ENCODE measurements at regions not wholly inside any gene's neighbourhood (a gene's known extent, or its start where the extent isn't known, plus 50 kb on each side); places are given as distances from the start of the nearest gene placed in this dataset.

GRCh38 chr12:47488888-47489287 lies 216.9 kb downstream of the RPAP3 start:
- H3K9ac ChIP-seq (ENCODE audit: low read depth in 1 of 2, low read length in 2 of 2), result no peak overlapping the region
- WGBS, result 71% methylated on average over 1 of the region's 1 CpG
- no peak overlapping the region for H3K4me3 ChIP-seq (ENCODE audit: low read depth in 1 of 3, low read length in 3 of 3)
- no peak for DNase-seq (ENCODE audit: low spot score)
- TF ChIP-seq, protein P1, sequence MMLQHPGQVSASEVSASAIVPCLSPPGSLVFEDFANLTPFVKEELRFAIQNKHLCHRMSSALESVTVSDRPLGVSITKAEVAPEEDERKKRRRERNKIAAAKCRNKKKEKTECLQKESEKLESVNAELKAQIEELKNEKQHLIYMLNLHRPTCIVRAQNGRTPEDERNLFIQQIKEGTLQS (IDR thresholded peaks at IDR 0.05), result no peak
- TF ChIP-seq YY1 (IDR thresholded peaks at IDR 0.05), result no peak
- TF ChIP-seq, protein P2, sequence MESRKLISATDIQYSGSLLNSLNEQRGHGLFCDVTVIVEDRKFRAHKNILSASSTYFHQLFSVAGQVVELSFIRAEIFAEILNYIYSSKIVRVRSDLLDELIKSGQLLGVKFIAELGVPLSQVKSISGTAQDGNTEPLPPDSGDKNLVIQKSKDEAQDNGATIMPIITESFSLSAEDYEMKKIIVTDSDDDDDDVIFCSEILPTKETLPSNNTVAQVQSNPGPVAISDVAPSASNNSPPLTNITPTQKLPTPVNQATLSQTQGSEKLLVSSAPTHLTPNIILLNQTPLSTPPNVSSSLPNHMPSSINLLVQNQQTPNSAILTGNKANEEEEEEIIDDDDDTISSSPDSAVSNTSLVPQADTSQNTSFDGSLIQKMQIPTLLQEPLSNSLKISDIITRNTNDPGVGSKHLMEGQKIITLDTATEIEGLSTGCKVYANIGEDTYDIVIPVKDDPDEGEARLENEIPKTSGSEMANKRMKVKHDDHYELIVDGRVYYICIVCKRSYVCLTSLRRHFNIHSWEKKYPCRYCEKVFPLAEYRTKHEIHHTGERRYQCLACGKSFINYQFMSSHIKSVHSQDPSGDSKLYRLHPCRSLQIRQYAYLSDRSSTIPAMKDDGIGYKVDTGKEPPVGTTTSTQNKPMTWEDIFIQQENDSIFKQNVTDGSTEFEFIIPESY (IDR thresholded peaks at IDR 0.05), result no peak
- TF ChIP-seq FOXA2 (IDR thresholded peaks at IDR 0.05), result no peak
- no peak for TF ChIP-seq TAF1 (conservative IDR thresholded peaks at IDR 0.05)
- no peak for TF ChIP-seq NR2F2 (IDR thresholded peaks at IDR 0.05)
- no peak for TF ChIP-seq REST (IDR thresholded peaks at IDR 0.05)
- no peak for TF ChIP-seq RAD21 (IDR thresholded peaks at IDR 0.05)
- TF ChIP-seq CTCF (IDR thresholded peaks at IDR 0.05; ENCODE audit: low read depth, low read length, missing input control), result no peak
- TF ChIP-seq FOXA1 (IDR thresholded peaks at IDR 0.05), result no peak
- no peak for TF ChIP-seq SP1 (IDR thresholded peaks at IDR 0.05)
- no peak for TF ChIP-seq GABPA (IDR thresholded peaks at IDR 0.05 in 1 of 2, conservative IDR thresholded peaks at IDR 0.05 in 1 of 2)
- TF ChIP-seq JUND (IDR thresholded peaks at IDR 0.05), result no peak
- TF ChIP-seq RXRA (IDR thresholded peaks at IDR 0.05), result no peak
- H3K36me3 ChIP-seq (ENCODE audit: control insufficient read depth in 4 of 4, insufficient read depth in 3 of 4, low read depth in 1 of 4, low read length in 3 of 4), result no peaks in the 10 kb centered on the region
- H3K9me3 ChIP-seq (ENCODE audit: control insufficient read depth in 4 of 4, low read length in 3 of 4), result peaks cover 0 to 11% (median under 1%) of the 10 kb centered on the region in 4 donors
- peaks cover 0 to 9% (median 0%) of the 10 kb centered on the region in 4 donors for H3K27me3 ChIP-seq (ENCODE audit: control insufficient read depth in 4 of 4, insufficient read depth in 4 of 4, low read length in 3 of 4)
- H3K27ac ChIP-seq (ENCODE audit: low read depth in 1 of 2, low read length in 2 of 2), result no peak overlapping the region
- H3K4me1 ChIP-seq (ENCODE audit: control insufficient read depth in 4 of 4, insufficient read depth in 4 of 4, low read length in 3 of 4), result no peaks in the 10 kb centered on the region

GRCh38 chr12:47481041-47481440 lies 224.8 kb downstream of the RPAP3 start:
- H3K36me3 ChIP-seq (ENCODE audit: control insufficient read depth in 4 of 4, insufficient read depth in 3 of 4, low read depth in 1 of 4, low read length in 3 of 4), result no peaks in the 10 kb centered on the region
- H3K4me3 ChIP-seq (ENCODE audit: low read depth in 1 of 3, low read length in 3 of 3), result no peak overlapping the region
- H3K27ac ChIP-seq (ENCODE audit: low read depth in 1 of 2, low read length in 2 of 2), result no peak overlapping the region
- H3K27me3 ChIP-seq (ENCODE audit: control insufficient read depth in 4 of 4, insufficient read depth in 4 of 4, low read length in 3 of 4), result no peaks in the 10 kb centered on the region
- no peak overlapping the region for H3K9ac ChIP-seq (ENCODE audit: low read depth in 1 of 2, low read length in 2 of 2)
- no peak for DNase-seq (ENCODE audit: low spot score)
- WGBS, result 54% methylated on average over 2 of the region's 2 CpGs
- H3K9me3 ChIP-seq (ENCODE audit: control insufficient read depth in 4 of 4, low read length in 3 of 4), result no peaks in the 10 kb centered on the region
- H3K4me1 ChIP-seq (ENCODE audit: control insufficient read depth in 4 of 4, insufficient read depth in 4 of 4, low read length in 3 of 4), result no peaks in the 10 kb centered on the region
- TF ChIP-seq SP1 (IDR thresholded peaks at IDR 0.05) (no peak), HNF4A (conservative IDR thresholded peaks at IDR 0.05) (no peak), TAF1 (conservative IDR thresholded peaks at IDR 0.05) (no peak), FOXA2 (IDR thresholded peaks at IDR 0.05) (no peak), NR2F2 (IDR thresholded peaks at IDR 0.05) (no peak), JUND (IDR thresholded peaks at IDR 0.05) (no peak), RAD21 (IDR thresholded peaks at IDR 0.05) (no peak), HNF4G (IDR thresholded peaks at IDR 0.05) (no peak), RXRA (IDR thresholded peaks at IDR 0.05) (no peak), GABPA (IDR thresholded peaks at IDR 0.05 in 1 of 2, conservative IDR thresholded peaks at IDR 0.05 in 1 of 2) (no peak), CTCF (IDR thresholded peaks at IDR 0.05; ENCODE audit: low read depth, low read length, missing input control) (no peak), EGR1 (IDR thresholded peaks at IDR 0.05; ENCODE audit: low read depth in 2 of 2) (no peak)
- TF ChIP-seq, protein P2 (IDR thresholded peaks at IDR 0.05), result no peak
- TF ChIP-seq, protein P1 (IDR thresholded peaks at IDR 0.05), result no peak
